ELR (cell line): ENCODE measurements at regions not wholly inside any gene's neighbourhood (a gene's known extent, or its start where the extent isn't known, plus 50 kb on each side); places are given as distances from the start of the nearest gene placed in this dataset.

Experiments used
- DNase-seq: peaks from one replicate; pipeline ENCODE4 v3.0.0-alpha.2; 2015; ENCODE audit warnings: low read depth

- DNase-seq: no peak
Observed at GRCh38 chr14:85079842-85080730, 449.9 kb upstream of the FLRT2 start.

GRCh38 chr14:85084344-85084743, 445.6 kb upstream of the FLRT2 start:
- no peak for DNase-seq

- no peak for DNase-seq
Observed at GRCh38 chr14:85085981-85086380, 444.0 kb upstream of the FLRT2 start.

- peak; percentile 15 for DNase-seq
Observed at GRCh38 chr14:85087201-85087600, 442.7 kb upstream of the FLRT2 start.

GRCh38 chr14:85088192-85088591, 441.8 kb upstream of the FLRT2 start:
- DNase-seq: no peak

DNA sequence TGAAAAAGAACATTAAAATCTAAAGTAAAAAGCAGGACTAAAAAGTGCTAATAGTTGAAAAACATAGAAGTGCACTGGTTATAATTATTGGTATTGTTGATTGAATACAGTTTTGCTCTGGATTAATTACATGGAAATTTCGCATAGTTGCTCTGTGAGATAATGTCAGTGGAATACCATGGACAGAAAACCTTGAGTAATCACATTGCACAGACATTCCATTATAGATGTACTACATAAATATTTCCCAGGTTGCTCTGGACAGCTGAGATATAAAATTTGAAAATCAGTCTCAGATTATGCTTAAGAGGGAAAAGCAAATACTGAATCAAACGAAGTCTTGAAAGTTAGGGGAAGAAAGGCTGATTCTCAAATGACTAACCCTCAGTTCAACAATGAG, 439.3 kb upstream of the FLRT2 start:
- peak; percentile 0 for DNase-seq

- DNase-seq: no peak
Observed at GRCh38 chr14:85093631-85094330, 436.2 kb upstream of the FLRT2 start.

- DNase-seq: no peak
Observed at GRCh38 chr14:85102591-85102990, 427.4 kb upstream of the FLRT2 start.

DNA sequence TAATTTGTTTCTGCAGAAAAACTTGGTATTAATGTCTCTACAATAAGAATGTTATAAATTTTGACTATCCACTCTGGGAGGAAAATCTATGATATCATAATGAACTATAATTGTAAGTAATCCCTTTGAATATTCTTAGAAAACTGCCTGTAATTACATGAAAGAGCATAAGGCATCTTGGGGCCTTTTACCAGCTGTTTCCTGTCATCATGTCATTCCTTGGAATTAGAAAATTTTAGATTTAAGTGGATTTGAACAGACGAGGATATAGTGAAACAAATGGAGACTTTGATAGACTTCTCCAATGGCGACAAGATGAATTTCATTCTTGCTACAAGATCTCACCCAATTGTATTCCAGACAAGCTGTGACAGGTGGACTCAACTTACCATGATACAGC, 423.4 kb upstream of the FLRT2 start:
- no peak for DNase-seq

DNA sequence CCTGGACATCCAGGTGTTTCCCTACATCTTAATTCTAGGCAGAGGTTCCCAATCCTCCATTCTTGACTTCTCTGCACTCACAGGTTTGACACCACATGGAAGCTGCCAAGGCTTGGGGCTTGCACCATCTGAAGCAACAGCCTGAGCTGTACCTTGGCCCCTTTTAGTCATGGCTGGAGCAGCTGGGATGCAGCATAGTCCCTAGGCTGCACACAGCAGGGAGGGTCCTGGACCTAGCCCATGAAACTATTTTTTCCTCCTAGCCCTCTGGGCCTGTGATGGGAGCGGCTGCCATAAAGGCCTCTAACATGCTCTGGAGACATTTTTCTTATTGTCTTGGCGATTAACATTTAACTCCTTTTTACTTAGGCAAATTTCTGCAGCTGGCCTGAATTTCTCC, 417.2 kb upstream of the FLRT2 start:
- no peak for DNase-seq

GRCh38 chr14:85115921-85116320, 414.0 kb upstream of the FLRT2 start:
- DNase-seq: no peak

DNA sequence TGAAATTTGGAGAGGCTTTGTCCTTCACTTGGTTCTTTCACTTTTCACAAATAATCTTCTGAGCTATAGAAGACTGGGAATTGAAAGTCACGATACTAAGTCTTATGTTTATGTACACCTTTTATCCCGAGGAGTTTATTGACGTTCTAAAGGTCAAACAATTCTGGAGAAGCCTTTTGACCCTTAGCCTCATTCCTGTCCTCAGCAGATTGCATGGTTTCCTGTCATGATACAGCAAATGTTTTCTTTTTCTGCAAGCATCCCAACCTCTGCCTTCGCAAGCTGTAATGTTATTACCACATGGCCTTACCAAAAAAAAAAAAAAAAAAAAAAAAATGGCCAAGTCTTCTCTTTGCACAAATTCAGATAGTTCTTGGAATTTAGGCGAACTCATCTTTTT, 411.7 kb upstream of the FLRT2 start:
- DNase-seq: no peak

DNA sequence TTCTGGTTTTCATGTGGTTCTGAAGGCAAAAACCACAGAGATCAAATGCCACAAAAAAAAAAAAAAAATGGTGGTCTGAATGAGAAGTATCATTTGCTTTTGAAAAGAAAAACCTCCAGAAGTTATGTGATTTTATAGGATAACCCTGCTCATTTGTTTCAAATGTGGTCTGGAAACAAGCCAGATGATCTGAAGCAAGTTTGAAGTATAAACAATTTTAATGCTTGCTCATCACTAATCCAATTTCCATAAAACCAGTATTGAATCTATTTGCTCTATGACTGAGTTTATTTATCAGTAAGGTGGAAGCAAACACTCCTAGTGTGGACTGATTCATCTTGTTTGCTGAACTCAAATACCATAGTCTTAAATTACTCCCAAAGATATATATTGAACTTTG, 407.3 kb upstream of the FLRT2 start:
- DNase-seq: peak; percentile 12

- DNase-seq: no peak
Observed at GRCh38 chr14:85123755-85124154, 406.2 kb upstream of the FLRT2 start.

DNA sequence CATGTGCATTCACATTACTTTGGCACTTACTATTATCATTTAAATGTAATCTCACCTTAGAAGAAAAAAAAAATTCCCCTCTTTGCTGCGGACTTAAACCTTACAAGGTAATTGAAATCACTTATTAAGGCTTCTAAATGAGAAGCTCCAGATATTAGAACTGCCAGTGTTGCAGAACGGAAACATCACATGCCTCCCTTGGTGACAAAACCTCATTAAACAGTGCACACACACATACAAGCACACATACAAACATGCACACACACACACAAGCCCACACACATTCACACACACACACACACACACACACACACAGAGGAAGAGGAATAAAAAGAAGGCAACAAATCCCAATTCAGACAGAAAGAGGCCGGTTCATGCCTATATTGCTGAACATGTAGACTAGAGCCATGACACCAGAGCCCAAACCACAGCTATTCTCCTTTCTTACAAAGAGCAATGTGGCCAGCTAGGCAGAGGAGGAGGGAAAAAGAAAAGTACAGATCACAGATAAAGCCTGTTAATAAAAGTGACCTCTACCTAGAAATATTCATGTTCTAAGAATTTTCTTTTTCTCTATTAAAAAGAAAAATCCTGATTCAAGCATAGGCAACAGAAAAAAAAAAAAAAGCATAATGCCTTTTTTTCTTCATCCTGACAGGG, 405.2 kb upstream of the FLRT2 start:
- DNase-seq: no peak

DNA sequence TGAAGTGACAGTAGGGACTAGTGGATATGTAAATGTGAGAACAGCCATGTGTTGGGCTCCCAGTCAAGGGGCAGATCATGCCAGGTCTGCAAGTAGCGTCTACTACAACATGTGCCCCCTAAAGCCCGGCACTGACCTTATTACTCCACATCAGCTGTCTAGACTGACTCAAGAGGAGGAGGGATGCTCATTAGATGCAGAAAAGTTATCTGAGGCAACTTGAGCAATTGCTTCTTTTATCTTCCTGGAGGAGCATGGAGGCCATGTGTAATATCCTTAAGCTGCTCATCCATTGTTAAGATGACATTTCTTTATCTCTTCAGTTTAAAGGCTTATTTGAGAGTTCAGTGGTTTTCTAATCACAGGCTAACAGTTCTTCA, 404.7 kb upstream of the FLRT2 start:
- DNase-seq: no peak

- DNase-seq: no peak
Observed at GRCh38 chr14:85129921-85130320, 400.0 kb upstream of the FLRT2 start.

- DNase-seq: no peak
Observed at GRCh38 chr14:85131226-85131922, 398.6 kb upstream of the FLRT2 start.

DNA sequence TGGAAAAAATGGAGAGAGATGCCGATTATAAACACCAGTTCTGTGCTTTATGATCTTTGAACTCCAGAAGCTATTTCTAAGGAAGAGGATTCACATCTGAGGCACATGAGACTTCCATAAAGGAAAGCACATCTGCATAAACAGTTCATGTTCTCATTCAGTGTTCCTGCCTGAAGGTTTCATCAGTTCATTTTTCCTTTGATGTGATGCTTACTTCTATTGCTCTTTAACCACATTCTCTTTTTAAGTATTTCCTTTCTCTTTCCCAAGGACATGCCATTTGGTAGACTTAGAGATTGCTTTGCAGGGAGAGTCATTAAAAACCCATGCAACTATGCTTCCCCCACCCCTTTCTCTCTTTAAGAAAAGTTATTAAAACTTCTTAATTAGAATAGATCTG, 387.0 kb upstream of the FLRT2 start:
- DNase-seq: no peak

DNA sequence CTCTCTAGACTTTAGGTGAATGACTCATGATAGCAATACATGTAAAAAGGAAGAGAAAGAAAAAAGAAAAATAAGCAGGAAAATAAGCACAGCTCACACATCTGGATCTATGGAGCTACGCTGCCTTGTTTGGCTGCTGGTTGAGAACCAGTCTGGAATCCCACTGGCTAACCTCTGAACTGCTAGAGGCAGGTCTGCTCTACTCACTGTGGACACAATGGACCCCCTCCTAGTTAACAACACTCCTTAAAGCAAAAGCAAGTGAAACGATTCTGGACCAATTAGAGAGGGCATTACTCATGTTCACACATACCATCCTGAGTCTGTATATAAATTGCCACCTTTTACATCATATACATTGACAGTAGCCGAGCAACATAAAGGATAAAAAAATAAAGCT, 383.2 kb upstream of the FLRT2 start:
- no peak for DNase-seq

DNA sequence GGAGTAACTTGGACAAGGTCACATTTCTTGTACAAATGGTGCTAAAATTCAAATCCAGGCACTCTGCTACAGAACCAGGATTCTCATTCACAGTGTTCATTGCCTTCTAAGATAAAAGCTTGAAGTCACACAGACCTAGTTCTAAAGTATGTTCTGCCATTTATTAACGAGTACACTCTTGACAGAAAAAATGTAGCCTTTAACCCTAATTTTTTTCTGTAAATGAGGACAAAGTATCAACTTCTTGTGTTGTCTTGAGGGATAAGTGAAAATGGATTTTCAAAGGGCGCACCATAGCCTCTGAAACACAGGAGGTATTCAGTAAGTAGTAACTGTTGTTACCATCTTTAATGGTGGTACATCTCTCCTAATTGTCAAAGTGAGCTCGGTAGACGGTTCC, 379.8 kb upstream of the FLRT2 start:
- no peak for DNase-seq

DNA sequence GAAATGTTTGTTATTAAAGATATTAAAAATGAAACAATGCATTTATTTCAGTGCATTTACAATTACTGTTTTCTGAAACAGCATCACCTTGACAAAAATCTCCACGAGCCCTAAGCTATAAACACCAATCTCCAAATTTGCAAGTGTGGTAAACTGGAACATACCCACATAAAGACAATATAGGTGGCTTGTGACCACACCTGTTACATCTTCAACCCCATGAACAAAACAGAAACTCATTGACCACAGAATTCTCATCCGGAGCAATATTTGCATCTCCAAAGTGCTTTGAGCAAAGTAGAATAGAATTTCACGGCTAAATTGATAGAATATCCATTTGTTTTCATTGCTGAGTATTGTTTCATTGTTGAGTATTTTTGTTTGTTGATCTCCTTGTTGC, 375.2 kb upstream of the FLRT2 start:
- no peak for DNase-seq
